ENCODE measurements at regions not wholly inside any gene's neighbourhood (a gene's known extent, or its start where the extent isn't known, plus 50 kb on each side); places are given as distances from the start of the nearest gene placed in this dataset.

DNA sequence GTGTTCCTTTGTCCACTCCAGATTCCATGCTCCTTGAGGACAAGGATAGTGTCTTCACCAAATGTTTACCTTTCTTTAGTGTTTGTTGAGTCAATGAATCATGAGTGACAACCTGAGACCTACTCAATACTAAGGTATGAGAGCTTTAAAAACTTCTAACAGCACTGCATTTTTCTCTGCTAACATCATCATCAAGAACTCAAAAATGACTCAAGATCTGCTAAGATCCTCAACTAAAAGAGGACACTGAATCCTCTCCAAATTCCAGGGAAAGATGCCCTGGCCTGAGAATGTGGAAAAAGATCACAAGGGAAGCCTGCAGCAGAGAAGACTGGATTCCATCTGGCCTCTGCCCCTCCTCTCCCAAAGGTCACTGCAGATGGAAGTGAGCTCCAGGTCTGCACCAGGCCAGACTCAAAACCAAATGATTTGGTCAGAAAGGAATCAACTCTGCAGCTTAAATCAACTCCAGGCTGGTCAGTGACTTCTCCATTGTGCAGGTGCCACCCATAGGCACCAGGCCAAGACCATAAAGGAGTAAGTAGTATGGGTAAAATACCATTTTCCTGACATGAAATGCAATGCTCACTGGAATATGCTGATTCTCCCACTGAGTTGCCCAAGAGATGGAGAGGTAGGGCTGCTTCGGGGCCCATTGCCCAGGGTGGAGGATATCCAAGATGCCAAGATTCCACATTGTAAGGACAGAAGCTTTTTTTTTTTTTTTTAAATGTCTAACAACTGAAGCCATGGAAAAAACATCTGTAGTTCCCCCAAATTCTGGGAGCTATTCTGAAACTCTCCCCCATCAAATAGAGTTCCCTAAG lies 89.5 kb upstream of the DOCK9 start:
- TF ChIP-seq, protein P1, sequence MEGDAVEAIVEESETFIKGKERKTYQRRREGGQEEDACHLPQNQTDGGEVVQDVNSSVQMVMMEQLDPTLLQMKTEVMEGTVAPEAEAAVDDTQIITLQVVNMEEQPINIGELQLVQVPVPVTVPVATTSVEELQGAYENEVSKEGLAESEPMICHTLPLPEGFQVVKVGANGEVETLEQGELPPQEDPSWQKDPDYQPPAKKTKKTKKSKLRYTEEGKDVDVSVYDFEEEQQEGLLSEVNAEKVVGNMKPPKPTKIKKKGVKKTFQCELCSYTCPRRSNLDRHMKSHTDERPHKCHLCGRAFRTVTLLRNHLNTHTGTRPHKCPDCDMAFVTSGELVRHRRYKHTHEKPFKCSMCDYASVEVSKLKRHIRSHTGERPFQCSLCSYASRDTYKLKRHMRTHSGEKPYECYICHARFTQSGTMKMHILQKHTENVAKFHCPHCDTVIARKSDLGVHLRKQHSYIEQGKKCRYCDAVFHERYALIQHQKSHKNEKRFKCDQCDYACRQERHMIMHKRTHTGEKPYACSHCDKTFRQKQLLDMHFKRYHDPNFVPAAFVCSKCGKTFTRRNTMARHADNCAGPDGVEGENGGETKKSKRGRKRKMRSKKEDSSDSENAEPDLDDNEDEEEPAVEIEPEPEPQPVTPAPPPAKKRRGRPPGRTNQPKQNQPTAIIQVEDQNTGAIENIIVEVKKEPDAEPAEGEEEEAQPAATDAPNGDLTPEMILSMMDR (optimal IDR thresholded peaks at IDR 0.05 in 1 of 3, IDR thresholded peaks at IDR 0.05 in 1 of 3, conservative IDR thresholded peaks at IDR 0.05 in 1 of 3; ENCODE audit: extremely low read depth in 1 of 3, insufficient read depth in 2 of 3, low read length in 3 of 3), result no peak
- TF ChIP-seq EZH2 (IDR thresholded peaks at IDR 0.05; ENCODE audit: low read length), result no peak
